Panc1 (cell line): ENCODE measurements at regions not wholly inside any gene's neighbourhood (a gene's known extent, or its start where the extent isn't known, plus 50 kb on each side); places are given as distances from the start of the nearest gene placed in this dataset.

ENCODE experiments used
- ATAC-seq: fragments of 200-7000 bp; cut with Tn5 transposase; 2 replicates; pipeline ENCODE4 v1.9.1; 2020; ENCODE audit warnings: mild to moderate bottlenecking, moderate library complexity
- BruUV-seq: library from RNA; stranded (reverse); fragments of 400-500 nt; replicated peaks from 2 replicates; lab custom pipeline; 2021; lab: Mats Ljungman, UMichigan
- CTCF ChIA-PET: fragments of 300-600 bp; sonication (Branson Sonifier 250); formaldehyde crosslinking; loops from one replicate; lab custom pipeline; 2022; ENCODE audit warnings: antibody characterized with exemption; lab: Charles Lee
- POLR2A ChIA-PET: fragments of 300-600 bp; sonication (Branson Sonifier 250); formaldehyde crosslinking; loops from one replicate; lab custom pipeline; 2022; ENCODE audit warnings: antibody characterized with exemption; lab: Charles Lee
- DNase-seq: peaks from one replicate; pipeline ENCODE4 v3.0.0-alpha.2; 2010; ENCODE audit warnings: low read depth, low spot score
- H3K27ac ChIP-seq: 2 replicates; pipeline ENCODE4 v1.5.1; 2011; ENCODE audit warnings: mild to moderate bottlenecking, low read length, inconsistent platforms
- H3K27me3 ChIP-seq: fragments of 200-500 bp; sonication (Bioruptor generic); 2 replicates; pipeline ENCODE4 v1.6.0; 2014; ENCODE audit warnings: low read length, inconsistent platforms; ENCODE audit not compliant: control insufficient read depth, insufficient read depth
- H3K36me3 ChIP-seq: fragments of 200-500 bp; sonication (Bioruptor generic); 2 replicates; pipeline ENCODE4 v1.5.1; 2014; ENCODE audit warnings: inconsistent platforms, mild to moderate bottlenecking, low read length, moderate library complexity; ENCODE audit not compliant: control insufficient read depth, insufficient read depth
- H3K4me1 ChIP-seq: 2 replicates; pipeline ENCODE4 v1.5.1; 2011; ENCODE audit warnings: inconsistent platforms, mild to moderate bottlenecking, low read length, moderate library complexity; ENCODE audit not compliant: control insufficient read depth, insufficient read depth
- H3K4me3 ChIP-seq, 2 experiments: 2 replicates each; pipeline ENCODE4 v1.5.1; 2011 to 2012; ENCODE audit warnings: low read depth in 2 of 2, low read length in 2 of 2, mild to moderate bottlenecking in 2 of 2, inconsistent platforms in 1 of 2, moderate library complexity in 1 of 2
- H3K9me3 ChIP-seq: fragments of 200-500 bp; sonication (Bioruptor generic); 2 replicates; pipeline ENCODE4 v1.5.1; 2014; ENCODE audit warnings: low read depth, mild to moderate bottlenecking, inconsistent platforms, low read length, moderate library complexity; ENCODE audit not compliant: control insufficient read depth, insufficient read depth
- POLR2AphosphoS5 ChIP-seq: IDR thresholded peaks from 2 replicates; pipeline ENCODE4 v1.6.1; 2012; ENCODE audit warnings: mild to moderate bottlenecking, low read depth, low read length, moderate library complexity
- SIN3A ChIP-seq: IDR thresholded peaks from 2 replicates; pipeline ENCODE4 v1.6.1; 2012; ENCODE audit warnings: low read depth, mild to moderate bottlenecking, low read length, moderate library complexity, borderline replicate concordance; ENCODE audit not compliant: insufficient read depth
- TCF7L2 ChIP-seq: IDR thresholded peaks from 2 replicates; pipeline ENCODE4 v1.6.1; 2011; ENCODE audit warnings: mild to moderate bottlenecking, low read depth, low read length, inconsistent platforms
- in situ Hi-C: cut with HindIII; loops from 2 replicates; pipeline ENCODE4 v1.10.0; 2016; ENCODE audit warnings: low sequenced_read_pairs, low pct_unique_long_range_greater_than_20kb
- intact Hi-C: fragments of 100-400 bp; cut with micrococcal nuclease; formaldehyde crosslinking; loops from one replicate; pipeline ENCODE4 v1.10.0; 2022; ENCODE audit not compliant: unreplicated experiment
- TF ChIP-seq, protein P1 (sequence below): fragments of 450-650 bp; IDR thresholded peaks from 2 replicates; pipeline ENCODE4 v1.5.1; 2017; ENCODE audit warnings: mild to moderate bottlenecking
- TF ChIP-seq, protein P2 (sequence below), 2 experiments: IDR thresholded peaks; 2 replicates each; pipeline ENCODE4 v1.6.1; 2011 to 2012; ENCODE audit warnings: low read depth in 2 of 2, control low read depth in 1 of 2, low read length in 1 of 2, mild to moderate bottlenecking in 1 of 2, moderate library complexity in 1 of 2; ENCODE audit not compliant: insufficient read depth in 1 of 2

DNA sequence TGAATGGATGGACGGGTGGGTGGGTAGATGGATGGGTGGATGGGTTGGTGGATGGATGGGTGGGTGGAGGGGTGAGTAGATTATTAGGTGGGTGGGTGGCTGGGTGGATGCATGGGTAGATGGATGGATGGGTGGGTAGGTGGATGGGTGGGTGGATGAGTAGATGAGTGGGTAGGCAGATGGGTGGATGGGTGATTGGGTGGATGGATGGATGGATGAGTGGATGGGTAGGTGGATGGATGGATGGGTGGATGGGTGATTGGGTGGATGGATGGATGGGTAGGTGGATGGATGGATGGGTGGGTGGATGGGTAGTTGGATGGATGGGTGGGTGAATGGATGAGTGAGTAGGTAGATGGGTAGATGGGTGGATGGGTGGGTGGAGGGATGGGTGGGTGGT is 59.6 kb upstream of the ADGRA1 start:
- no peak for TF ChIP-seq SIN3A
- TF ChIP-seq, protein P1, sequence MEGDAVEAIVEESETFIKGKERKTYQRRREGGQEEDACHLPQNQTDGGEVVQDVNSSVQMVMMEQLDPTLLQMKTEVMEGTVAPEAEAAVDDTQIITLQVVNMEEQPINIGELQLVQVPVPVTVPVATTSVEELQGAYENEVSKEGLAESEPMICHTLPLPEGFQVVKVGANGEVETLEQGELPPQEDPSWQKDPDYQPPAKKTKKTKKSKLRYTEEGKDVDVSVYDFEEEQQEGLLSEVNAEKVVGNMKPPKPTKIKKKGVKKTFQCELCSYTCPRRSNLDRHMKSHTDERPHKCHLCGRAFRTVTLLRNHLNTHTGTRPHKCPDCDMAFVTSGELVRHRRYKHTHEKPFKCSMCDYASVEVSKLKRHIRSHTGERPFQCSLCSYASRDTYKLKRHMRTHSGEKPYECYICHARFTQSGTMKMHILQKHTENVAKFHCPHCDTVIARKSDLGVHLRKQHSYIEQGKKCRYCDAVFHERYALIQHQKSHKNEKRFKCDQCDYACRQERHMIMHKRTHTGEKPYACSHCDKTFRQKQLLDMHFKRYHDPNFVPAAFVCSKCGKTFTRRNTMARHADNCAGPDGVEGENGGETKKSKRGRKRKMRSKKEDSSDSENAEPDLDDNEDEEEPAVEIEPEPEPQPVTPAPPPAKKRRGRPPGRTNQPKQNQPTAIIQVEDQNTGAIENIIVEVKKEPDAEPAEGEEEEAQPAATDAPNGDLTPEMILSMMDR = no peak
- TF ChIP-seq, protein P2, sequence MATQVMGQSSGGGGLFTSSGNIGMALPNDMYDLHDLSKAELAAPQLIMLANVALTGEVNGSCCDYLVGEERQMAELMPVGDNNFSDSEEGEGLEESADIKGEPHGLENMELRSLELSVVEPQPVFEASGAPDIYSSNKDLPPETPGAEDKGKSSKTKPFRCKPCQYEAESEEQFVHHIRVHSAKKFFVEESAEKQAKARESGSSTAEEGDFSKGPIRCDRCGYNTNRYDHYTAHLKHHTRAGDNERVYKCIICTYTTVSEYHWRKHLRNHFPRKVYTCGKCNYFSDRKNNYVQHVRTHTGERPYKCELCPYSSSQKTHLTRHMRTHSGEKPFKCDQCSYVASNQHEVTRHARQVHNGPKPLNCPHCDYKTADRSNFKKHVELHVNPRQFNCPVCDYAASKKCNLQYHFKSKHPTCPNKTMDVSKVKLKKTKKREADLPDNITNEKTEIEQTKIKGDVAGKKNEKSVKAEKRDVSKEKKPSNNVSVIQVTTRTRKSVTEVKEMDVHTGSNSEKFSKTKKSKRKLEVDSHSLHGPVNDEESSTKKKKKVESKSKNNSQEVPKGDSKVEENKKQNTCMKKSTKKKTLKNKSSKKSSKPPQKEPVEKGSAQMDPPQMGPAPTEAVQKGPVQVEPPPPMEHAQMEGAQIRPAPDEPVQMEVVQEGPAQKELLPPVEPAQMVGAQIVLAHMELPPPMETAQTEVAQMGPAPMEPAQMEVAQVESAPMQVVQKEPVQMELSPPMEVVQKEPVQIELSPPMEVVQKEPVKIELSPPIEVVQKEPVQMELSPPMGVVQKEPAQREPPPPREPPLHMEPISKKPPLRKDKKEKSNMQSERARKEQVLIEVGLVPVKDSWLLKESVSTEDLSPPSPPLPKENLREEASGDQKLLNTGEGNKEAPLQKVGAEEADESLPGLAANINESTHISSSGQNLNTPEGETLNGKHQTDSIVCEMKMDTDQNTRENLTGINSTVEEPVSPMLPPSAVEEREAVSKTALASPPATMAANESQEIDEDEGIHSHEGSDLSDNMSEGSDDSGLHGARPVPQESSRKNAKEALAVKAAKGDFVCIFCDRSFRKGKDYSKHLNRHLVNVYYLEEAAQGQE (IDR thresholded peaks at IDR 0.05; ENCODE audit: insufficient read depth in 1 of 2, low read depth in 2 of 2, low read length in 1 of 2) = no peak
- TF ChIP-seq POLR2AphosphoS5 = no peak
- no peak for TF ChIP-seq TCF7L2
- no TSS peak for BruUV-seq
- intact Hi-C loops = no loop called here
- Histone ChIP-seq H3K27me3 (peaks cover 19% of the 10 kb centered on the region; the same call in 1 of the 2 replicates), H3K27ac (no peak overlapping the region), H3K4me3 (no peak overlapping the region), H3K4me1 (peaks cover 5% of the 10 kb centered on the region; the same call in 1 of the 2 replicates), H3K9me3 (no peaks in the 10 kb centered on the region), H3K36me3 (no peaks in the 10 kb centered on the region)
- DNase-seq (no peak), ATAC-seq (no peak)
- ChIA-PET POLR2A (no interaction called here), CTCF (no interaction called here)
- in situ Hi-C loops = no loop called here

DNA sequence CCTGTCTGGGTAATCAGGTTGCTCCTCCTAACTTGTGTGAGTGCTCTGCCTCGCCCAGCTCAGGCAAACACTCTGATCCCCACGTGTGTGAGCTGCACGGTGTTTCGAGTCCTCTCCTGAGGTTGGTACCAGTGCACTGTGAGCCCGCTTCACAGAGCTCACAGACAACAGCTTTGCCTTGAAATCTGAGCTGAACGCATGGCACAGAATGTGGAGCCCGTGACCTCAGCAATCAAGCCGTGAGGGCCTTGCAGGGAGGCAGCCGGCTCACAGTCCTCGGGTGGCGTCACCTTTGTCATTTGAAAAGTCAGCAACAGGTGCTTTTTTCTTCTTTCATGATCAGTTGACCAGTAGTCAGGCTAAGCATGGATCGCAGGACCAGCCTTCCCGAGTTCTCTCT is 60.2 kb upstream of the ADGRA1 start:
- ChIA-PET POLR2A (no interaction called here), CTCF (no interaction called here)
- H3K4me1 ChIP-seq = peaks cover 5% of the 10 kb centered on the region; the same call in 1 of the 2 replicates
- H3K36me3 ChIP-seq = no peaks in the 10 kb centered on the region
- TF ChIP-seq POLR2AphosphoS5 (no peak), TCF7L2 (no peak), SIN3A (no peak)
- TF ChIP-seq, protein P2 (IDR thresholded peaks at IDR 0.05; ENCODE audit: insufficient read depth in 1 of 2, low read depth in 2 of 2, low read length in 1 of 2) = no peak
- TF ChIP-seq, protein P1 = no peak
- H3K27me3 ChIP-seq = peaks cover 19% of the 10 kb centered on the region; the same call in 1 of the 2 replicates
- BruUV-seq = no TSS peak
- intact Hi-C loops (no loop called here), in situ Hi-C loops (no loop called here)
- no peaks in the 10 kb centered on the region for H3K9me3 ChIP-seq
- no peak overlapping the region for H3K4me3 ChIP-seq
- DNase-seq = no peak
- H3K27ac ChIP-seq = no peak overlapping the region
- ATAC-seq = no peak
